GM18861 (cell line): ENCODE measurements at regions not wholly inside any gene's neighbourhood (a gene's known extent, or its start where the extent isn't known, plus 50 kb on each side); places are given as distances from the start of the nearest gene placed in this dataset.
"Not testable (repeated sequence)": the region's sequence is repeated elsewhere in the genome, so short reads cannot be mapped to it uniquely, and the experiment has no call there.

Experiments
- ATAC-seq: cut with Tn5 transposase; IDR thresholded peaks from one replicate; pipeline ENCODE4 v1.9.1; 2021; ENCODE audit not compliant: unreplicated experiment

- no peak for ATAC-seq
Measured at GRCh38 chr3:35043040-35043439, 596.3 kb upstream of the ARPP21 start.

DNA sequence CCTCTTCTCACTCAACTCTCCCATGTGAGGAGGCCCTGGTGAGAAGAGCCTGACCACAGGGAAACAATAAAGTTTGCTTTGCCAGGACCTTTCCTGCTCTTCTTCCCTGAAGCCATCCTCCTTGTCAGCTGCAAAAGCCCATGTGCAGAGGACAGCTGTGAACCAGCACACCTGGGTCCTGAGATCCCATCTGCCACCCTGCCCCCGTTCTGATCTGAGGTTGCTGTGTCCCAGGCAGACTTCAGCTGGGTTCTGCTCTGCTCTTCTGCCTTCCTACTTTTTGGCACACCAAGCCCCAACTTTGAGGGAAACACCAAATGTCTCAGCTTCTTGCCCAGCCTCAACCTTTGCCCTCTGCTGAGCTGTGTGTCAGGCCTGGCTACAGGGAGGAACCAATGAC, 595.1 kb upstream of the ARPP21 start:
- ATAC-seq = no peak

DNA sequence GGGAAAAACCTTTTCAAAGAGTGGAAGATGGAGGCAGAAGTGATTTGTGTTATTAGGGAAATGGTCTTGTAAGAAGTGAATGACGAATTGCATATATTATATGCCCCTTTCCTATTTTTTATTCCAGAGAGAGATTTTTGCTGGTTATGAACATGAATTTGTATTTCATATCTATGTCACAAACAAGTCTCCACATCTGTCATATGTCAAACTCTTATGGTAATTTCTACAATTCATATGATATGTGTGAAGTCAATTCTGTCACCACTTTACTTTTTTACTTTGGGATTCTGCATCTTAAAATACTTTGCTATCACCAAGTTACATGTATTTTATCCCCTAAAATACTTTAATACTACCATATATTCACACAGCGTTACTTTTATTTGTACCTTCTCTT, 594.2 kb upstream of the ARPP21 start:
- no peak for ATAC-seq

DNA sequence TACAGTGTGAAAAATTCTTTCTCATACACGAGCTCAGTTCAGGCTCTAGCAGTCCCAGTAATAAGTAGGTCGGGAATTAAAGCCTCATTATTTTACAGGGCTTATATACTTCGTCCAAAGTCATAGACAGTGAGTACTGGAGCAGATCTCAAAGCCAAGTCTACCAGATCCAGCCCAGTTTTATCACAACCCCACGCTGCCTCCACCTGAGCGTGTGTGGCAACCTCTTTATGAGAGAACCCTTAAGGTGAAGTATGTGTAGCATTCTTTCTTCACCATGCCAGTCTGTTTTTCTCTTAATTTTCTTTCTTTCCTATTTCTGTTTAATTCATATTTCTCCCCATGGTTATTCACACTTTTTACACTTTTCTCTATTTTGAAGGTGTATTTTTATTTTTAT, 574.6 kb upstream of the ARPP21 start:
- no peak for ATAC-seq

GRCh38 chr3:35065891-35066290, 573.4 kb upstream of the ARPP21 start:
- ATAC-seq = no peak

- ATAC-seq = no peak
Measured at GRCh38 chr3:35067750-35068149, 571.6 kb upstream of the ARPP21 start.

- no peak for ATAC-seq
Measured at GRCh38 chr3:35070088-35070487, 569.2 kb upstream of the ARPP21 start.

- no peak for ATAC-seq
Measured at GRCh38 chr3:35071772-35072171, 567.6 kb upstream of the ARPP21 start.

DNA sequence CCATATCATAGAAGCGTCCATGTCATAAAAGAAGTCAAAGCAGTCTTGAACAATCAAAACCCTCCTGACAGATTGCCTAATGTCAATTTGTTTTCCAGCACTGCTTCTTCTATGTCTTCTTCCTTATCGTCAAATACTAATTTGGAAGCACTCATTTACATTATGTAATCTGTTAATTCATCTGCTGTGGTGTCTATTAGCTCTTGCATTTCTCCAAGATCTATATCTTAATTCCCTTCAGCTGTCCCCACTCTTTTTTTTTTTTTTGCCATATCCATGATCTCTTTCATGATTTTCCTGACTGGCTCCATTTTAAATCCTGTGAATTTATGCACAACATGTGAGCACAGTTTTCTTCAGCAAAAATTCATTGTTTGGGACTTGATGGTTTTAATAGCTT, 560.5 kb upstream of the ARPP21 start:
- no peak for ATAC-seq

DNA sequence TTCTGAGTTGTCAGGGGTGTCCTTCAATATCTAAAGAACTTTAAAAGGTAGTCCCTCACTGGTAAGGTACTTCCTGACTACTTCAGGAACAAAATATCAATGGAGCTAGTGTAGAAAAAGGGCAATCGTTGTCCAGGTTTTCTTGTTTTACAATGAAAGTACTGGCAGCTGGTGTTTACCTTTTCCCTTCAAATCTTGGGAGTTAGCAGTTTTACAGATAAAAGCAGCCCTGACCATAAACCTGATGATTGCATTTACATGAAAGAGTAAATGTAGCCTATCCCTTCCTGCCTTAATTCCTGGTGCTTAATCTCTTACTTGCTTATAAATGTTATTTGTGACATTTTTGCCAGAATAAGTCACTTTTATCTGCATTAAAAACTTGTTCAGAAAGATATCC, 559.9 kb upstream of the ARPP21 start:
- ATAC-seq = no peak

- no peak for ATAC-seq
Measured at GRCh38 chr3:35081899-35082298, 557.4 kb upstream of the ARPP21 start.

GRCh38 chr3:35088943-35089342, 550.4 kb upstream of the ARPP21 start:
- no peak for ATAC-seq

DNA sequence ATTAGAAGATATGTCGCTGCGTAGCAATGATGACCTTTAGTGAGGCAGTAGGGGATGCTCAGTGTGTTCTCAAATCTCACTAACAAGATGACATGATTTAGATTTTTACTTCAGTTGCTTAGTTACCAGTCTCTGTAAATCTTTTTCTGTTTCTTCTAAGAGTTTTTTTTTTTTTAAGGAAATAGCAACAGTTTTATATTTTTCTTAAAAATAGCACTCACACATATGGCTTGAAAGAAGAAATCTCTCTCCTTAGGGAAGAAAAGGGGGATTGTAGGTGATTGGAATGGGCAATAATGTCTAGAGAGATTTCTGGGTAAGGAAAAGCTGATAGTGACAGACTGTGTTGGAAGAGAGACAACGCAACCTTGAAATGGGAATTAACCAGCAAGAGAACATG, 524.6 kb upstream of the ARPP21 start:
- no peak for ATAC-seq

GRCh38 chr3:35120026-35120425, 519.3 kb upstream of the ARPP21 start:
- no peak for ATAC-seq

- ATAC-seq = no peak
Measured at GRCh38 chr3:35137612-35138011, 501.7 kb upstream of the ARPP21 start.

- no peak for ATAC-seq
Measured at GRCh38 chr3:35141406-35141805, 497.9 kb upstream of the ARPP21 start.

DNA sequence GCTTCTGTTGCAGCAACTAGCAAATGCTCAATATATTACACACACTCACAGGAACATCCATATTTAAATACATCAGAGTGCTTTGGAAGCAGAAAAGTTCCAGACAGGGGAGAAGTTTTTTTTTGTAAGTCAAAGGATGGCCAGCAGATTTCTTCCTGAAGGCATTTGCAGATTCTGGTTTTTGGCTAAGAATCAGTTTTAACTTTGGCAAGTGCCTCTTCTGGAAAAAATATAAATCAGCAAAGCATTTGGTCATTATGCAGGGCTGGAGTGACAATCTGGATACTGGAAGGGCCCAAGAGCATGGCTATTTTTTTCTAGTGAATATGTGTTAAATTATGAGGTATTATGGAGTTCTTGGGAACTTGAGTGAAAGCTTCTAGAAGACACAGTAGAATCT, 495.3 kb upstream of the ARPP21 start:
- ATAC-seq = no peak

GRCh38 chr3:35146256-35147035, 492.9 kb upstream of the ARPP21 start:
- ATAC-seq = not testable (repeated sequence)

DNA sequence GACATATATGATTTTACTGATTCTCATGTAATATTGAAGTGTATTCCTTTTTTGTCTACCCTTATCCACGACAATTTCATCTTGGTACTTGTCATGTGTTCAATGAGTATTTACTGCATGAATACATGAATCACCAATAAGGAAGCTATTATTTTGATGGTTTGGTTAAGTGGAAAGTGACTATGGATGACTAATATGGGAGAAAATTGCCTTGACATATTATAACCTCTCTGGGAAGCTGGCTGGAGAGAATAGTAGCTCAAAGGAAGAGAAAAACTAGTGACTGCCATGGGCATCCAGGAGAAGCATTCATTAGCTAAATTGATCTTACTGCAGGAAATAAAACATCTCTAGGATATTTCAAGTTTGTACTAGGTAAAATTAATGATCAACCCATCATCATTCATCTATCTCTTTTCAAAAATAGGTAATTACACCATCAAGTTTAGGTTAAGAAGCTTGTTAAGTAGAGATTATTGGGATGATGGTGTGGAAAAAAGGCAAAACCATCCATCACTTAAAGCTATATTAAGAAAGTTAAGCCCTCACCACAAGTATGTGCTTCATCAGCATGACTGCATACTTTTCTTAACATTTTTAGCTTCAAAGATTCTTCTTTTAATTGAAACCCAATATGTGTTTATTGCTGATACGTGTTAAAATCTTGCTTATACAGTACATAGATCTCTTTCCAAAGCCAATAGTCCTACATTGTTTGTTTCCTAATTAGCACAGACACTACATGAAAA, 455.2 kb upstream of the ARPP21 start:
- no peak for ATAC-seq

DNA sequence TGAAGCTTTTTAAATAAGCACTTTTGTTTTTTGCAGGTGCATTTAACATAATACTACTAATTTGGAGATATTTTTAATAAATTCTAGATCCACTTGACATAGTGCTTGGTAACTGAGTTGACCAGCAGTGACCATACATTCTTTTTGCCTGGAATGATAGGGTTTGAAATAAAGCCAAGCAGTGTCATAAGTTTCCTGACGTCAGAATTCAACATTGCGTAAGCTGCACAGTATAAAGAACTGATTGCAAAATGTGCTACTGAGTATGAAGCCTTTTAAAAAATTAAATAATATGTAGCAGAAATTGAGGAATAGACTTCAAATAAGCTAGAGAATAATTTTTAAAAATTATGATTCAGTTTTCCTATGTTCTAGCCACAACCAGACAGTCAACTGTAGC, 454.6 kb upstream of the ARPP21 start:
- ATAC-seq = no peak

DNA sequence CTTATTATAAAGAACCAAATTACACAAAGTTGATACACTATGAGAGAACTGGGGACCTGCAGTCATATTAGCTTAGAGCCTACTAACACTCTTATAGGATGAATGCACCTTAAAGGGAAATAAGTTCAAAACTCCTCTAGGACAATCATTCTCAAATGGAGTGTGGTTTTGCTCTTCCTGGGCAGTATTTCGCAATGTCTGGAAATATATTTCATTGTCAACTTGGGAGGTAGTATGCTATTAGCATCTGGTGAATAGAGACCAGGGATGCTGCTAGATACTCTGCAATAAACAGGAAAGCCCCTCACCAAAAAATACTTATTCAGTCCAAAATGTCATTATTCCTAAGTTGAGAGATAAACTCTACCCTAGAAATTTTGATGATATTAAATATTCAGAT, 451.4 kb upstream of the ARPP21 start:
- no peak for ATAC-seq

DNA sequence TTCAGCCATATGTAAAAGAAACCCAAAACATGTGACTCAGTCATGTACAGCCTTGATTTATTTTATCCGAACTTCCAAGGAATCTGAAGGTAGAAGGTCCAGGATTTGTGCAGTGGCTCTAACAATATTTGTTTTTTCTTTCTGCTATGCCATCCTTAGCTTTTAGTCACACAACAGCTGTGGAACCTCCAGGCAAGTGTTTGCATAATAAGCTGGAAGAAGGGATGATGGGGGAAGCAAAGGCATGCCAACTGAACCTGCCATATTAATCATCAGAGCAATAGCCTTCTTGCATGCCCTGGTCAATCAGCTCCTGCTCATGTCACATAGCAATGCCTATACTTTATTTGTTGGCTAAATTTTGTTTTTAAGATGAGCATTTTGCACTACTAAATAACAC, 444.7 kb upstream of the ARPP21 start:
- ATAC-seq = no peak

DNA sequence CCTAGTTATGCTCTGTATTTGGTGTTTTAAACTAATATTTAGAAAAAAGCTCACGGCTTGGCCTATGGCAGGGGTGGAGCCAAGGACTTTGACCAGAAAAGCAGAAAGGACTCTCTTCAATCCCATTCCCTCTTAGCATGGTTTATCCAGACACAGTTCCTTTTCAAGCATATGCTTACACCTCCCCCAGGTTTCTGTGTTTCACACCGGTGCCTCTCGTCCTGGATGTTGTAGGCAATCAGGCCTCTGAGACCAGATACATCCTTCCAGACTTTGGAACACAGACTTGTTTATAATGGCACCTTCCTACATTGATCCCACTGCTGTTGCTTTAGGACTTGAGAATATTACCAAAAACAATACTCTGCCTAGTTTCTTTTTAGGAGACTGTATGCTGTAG, 440.5 kb upstream of the ARPP21 start:
- no peak for ATAC-seq
